HG03097 (cell line): ENCODE measurements at regions not wholly inside any gene's neighbourhood (a gene's known extent, or its start where the extent isn't known, plus 50 kb on each side); places are given as distances from the start of the nearest gene placed in this dataset.
"Not testable (repeated sequence)": the region's sequence is repeated elsewhere in the genome, so short reads cannot be mapped to it uniquely, and the experiment has no call there.

Source experiments
- ATAC-seq: cut with Tn5 transposase; IDR thresholded peaks from one replicate; pipeline ENCODE4 v1.9.1; 2021; ENCODE audit not compliant: unreplicated experiment, low FRiP score

DNA sequence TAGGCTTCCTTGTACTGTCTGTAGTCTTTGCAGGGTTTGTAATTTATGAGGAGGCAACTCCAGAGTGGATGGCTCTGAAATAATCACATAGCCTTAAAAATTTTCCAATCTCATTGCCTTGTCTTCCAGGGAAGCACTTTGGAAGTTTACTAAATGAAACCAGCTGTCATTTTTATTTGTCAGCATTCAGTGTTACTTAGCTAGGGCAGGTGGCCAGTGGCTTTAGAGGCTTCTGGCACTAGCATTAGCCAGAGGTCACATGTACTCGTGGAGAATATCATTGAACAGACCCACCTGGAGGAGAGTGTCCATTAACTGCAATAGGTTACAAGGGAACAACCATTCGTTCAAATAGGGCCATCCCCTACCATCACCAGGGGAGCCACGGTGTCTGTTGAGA lies 160.3 kb upstream of the SLC28A3 start:
- no peak for ATAC-seq

DNA sequence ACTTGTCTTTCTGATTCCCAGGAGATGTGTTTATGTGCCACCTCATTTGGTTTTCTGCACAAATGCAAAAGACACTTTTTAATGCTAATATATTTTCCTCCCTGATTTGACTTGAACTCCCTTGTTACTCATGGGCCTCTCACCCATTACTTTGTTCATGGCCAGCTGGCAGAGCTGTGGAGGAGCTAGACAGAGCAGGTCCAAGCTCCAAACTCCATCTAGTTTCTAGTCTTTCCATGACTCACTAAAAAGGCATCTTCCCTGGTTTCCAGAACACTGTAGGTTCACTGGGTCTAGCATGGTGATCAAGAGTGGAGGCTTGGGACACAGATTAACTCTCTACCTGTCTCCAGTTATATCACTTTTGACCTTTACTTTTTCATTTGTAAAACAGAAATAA lies 161.0 kb upstream of the SLC28A3 start:
- no peak for ATAC-seq

- no peak for ATAC-seq
Measured at GRCh38 chr9:84502066-84502465, 161.5 kb upstream of the SLC28A3 start.

DNA sequence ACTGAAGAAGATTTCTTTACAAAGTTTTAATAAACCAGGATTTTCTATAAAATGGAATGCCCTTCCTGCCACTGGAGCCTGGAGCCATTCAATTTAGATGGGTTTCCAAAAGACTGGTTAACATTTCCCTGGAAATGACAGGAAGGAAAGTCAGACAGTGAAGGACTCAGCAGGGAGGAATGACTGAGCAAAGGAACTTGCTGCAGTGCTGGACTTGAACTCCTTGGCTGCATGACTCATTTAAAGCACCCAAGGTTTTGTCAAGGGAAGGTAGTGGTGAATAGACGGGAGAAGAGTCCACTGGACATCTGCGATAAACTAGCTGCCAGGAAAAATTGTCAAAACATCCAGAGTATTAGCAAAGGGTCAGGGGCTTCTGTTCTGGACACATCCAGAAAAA lies 163.8 kb upstream of the SLC28A3 start:
- no peak for ATAC-seq

DNA sequence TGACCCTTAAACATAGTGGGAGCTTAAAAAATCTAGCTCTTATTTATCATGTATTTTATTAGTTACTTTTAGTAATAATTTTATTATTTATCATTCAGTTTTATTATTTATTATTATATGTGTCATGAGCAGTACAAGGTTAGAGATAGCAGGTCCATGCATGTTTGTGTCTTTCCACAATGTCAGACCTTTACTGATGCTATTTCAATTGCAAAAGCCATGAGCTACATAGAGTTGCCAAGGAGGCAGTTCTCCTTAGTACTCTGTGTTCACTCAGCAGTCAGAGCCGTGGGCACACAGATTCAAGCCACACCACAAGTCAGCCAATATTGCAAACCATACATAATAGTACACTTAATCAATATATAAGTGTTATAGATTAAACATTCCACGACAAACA lies 157.9 kb upstream of the NTRK2 start:
- ATAC-seq = no peak

GRCh38 chr9:84512493-84512892 lies 157.0 kb upstream of the NTRK2 start:
- ATAC-seq = no peak

GRCh38 chr9:84513473-84513872 lies 156.1 kb upstream of the NTRK2 start:
- ATAC-seq = no peak

- no peak for ATAC-seq
Measured at GRCh38 chr9:84513979-84514378, 155.6 kb upstream of the NTRK2 start.

DNA sequence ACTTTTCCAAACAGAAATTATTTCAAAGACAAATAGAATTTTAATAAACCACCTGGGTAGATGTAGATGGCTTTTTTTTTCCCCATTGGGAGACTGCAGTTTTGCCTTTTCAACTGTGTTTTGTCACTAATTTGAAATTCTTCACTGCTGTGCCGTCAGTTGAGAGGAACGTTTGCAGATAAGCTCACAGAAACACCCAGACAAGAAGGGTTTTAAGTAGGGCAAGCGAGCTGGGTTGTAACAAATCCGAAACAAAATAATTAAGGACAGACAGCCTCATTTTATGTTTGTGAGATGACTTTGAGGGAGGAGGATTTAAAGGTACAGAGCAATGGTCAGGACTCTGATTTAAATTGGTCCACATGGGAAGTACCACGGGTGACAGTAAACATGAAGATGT lies 155.1 kb upstream of the NTRK2 start:
- no peak for ATAC-seq

- ATAC-seq = no peak
Measured at GRCh38 chr9:84517026-84517425, 152.5 kb upstream of the NTRK2 start.

DNA sequence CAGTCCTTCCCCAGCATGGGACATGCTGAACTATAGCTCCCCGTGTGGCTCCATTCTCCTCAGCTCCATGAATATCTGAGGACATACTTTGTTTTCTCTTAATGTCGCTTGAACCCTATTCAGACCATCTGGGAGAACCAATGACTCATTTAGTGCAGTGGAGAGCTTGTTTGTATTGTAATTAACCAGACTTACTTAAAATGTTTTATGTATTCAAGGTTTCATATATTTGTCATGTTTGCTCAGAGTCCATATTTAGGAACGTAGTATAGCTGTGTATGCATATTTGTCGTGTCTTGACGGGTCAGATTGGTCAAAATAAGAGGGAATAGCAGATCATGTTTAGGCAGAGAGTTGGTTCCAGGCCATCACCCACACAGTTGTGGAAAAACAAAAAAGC lies 150.1 kb upstream of the NTRK2 start:
- ATAC-seq = no peak

GRCh38 chr9:84521208-84521607 lies 148.3 kb upstream of the NTRK2 start:
- ATAC-seq = no peak

GRCh38 chr9:84526211-84526610 lies 143.3 kb upstream of the NTRK2 start:
- ATAC-seq = not testable (repeated sequence)

GRCh38 chr9:84527060-84527720 lies 142.3 kb upstream of the NTRK2 start:
- not testable (repeated sequence) for ATAC-seq

DNA sequence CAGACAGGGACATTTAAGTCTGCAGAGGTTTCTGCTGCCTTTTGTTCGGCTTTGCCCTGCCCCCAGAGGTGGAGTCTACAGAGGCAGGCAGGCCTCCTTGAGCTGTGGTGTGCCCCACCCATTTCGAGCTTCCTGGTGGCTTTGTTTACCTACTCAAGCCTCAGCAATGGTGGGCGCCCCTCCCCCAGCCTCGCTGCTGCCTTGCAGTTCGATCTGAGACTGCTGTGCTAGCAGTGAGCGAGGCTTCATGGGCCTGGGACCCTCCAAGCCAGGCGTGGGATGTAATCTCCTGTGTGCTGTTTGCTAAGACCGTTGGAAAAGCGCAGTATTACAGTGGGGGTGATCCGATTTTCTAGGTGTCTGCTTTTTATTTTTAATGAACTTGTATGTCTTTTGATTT lies 133.6 kb upstream of the NTRK2 start:
- not testable (repeated sequence) for ATAC-seq

- ATAC-seq = no peak
Measured at GRCh38 chr9:84538879-84539278, 130.7 kb upstream of the NTRK2 start.

DNA sequence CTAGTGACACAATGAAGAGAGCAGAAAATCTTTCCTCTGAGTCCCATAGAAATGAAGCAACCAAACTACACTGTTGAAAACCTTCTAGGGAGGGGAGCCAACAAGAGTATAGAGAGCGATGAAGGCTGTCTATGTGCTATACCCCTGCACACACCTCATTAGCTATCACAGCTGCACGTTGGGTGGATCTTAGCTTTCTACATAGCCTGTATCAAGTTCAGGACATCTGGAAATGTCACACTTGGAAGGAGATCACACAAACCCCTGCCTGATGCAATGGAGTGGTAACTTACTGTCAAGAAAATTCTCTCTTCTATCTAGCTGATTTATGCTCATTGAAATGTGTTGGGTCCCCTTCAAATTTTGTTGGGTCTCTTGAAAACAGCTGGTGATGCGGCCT lies 127.0 kb upstream of the NTRK2 start:
- ATAC-seq = no peak

- no peak for ATAC-seq
Measured at GRCh38 chr9:84554069-84554664, 115.4 kb upstream of the NTRK2 start.

- no peak for ATAC-seq
Measured at GRCh38 chr9:84556556-84556955, 113.0 kb upstream of the NTRK2 start.

DNA sequence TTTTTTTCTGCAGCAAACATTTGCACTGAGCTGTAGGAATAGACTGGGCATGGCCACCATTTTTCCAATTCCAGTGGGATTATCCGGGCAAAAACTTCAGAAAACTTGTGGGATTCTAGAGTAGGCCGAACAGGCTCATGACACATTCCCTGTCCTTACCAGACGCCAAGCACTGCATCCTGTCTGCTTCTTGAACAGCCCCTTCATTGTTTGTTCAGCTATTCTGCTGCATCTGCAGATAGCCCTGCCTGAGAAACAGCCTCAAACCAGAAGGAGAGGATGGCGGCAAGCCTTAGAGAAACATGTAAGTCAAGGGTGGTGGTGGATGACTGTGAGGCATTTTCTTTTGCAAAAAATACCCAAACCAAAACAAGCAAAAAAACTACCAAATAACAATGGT lies 111.8 kb upstream of the NTRK2 start:
- ATAC-seq = no peak

GRCh38 chr9:84563691-84564090 lies 105.8 kb upstream of the NTRK2 start:
- no peak for ATAC-seq

GRCh38 chr9:84567805-84568204 lies 101.7 kb upstream of the NTRK2 start:
- ATAC-seq = no peak
